Left lung (tissue), 4 donors: ENCODE measurements at regions not wholly inside any gene's neighbourhood (a gene's known extent, or its start where the extent isn't known, plus 50 kb on each side); places are given as distances from the start of the nearest gene placed in this dataset.
A peak's percentile ranks its signal among the peaks of the same experiment; 100 is the strongest.

Experiments
- ATAC-seq: fragments of 200-7000 bp; cut with Tn5 transposase; one replicate; pipeline ENCODE4 v1.9.1; 2020; ENCODE audit warnings: moderate library complexity
- DNase-seq, 4 donors: peaks; one replicate each; pipeline ENCODE4 v3.0.0-alpha.2; 2013 to 2020
- H3K27ac ChIP-seq, 2 donors: fragments of 200-600 bp; sonication (generic) in 1 of 2; one replicate each; pipeline versions ENCODE4 v1.5.0 to v1.8.0; 2020 to 2021
- H3K27me3 ChIP-seq, 2 donors: fragments of 200-600 bp; sonication (generic) in 1 of 2; one replicate each; pipeline versions ENCODE4 v1.5.0 to v1.8.0; 2020 to 2021
- H3K36me3 ChIP-seq, 2 donors: fragments of 200-600 bp; sonication (generic) in 1 of 2; one replicate each; pipeline versions ENCODE4 v1.5.0 to v1.8.0; 2020 to 2021
- H3K4me1 ChIP-seq, 2 donors: fragments of 200-600 bp; one replicate each; pipeline ENCODE4 v1.8.0; 2021
- H3K4me3 ChIP-seq, 2 donors: fragments of 200-600 bp; sonication (generic) in 1 of 2; one replicate each; pipeline versions ENCODE4 v1.5.0 to v1.8.0; 2020 to 2021; ENCODE audit warnings: mild to moderate bottlenecking in 1 of 2
- H3K9me3 ChIP-seq, 2 donors: fragments of 200-600 bp; sonication (generic) in 1 of 2; one replicate each; pipeline versions ENCODE4 v1.5.0 to v1.8.0; 2020 to 2021
- intact Hi-C, 2 donors: fragments of 100-400 bp; cut with DNase I; formaldehyde crosslinking; loops; one replicate each; pipeline versions ENCODE4 v1.11.2 to v1.14.2; 2022
- TF ChIP-seq, protein P1 (sequence below), 2 donors: fragments of 200-600 bp; sonication (generic) in 1 of 2; IDR thresholded peaks; one replicate each; pipeline versions ENCODE4 v1.5.0 to v1.8.0; 2021; ENCODE audit warnings: antibody characterized with exemption in 2 of 2
- donor health status: DM: no; HTN: yes; CAD: no.
- donor health status: DM: no; HTN: no; CAD: no.

DNA sequence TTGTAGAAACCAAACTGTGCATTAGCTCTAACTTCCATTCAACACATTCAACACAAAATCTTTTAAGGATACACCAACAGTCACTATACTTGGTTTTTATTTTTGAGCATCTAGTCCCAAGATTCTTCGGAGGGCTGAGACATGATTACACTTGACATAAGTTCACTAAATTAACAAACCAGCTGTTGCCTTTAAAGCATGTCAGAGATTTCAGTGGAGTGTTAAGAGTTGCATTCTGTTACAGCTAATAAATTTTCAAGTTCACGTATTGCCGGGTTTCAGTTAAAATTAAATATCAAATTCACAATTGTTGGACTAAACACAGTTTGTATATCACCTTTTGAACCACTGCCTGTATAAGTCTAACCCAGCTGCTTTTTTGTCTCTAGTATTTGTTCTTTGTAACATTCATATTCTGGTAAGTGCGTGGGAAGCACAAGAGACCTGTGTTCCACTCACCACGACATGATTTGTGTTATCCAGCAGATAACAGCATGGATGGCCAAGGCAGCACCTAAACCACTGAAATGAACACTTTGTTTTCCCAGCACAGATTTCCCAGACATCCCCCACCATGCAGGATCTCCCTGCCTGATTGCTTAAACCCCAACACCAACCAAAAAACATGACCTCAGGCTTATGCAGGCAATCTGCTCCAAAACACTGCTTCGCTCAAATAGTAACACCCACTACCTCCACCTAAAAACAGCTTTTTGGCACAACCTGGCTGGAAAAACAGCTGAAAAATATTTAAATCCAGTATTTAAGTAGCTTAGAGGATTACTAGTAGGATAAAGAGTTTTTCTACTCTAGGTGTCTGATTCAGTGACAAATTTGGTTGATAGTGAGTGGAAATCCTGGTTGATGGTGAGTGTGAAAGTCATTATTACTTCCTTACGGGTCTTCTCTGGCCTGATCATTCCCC lies 286.5 kb upstream of the NT5E start:
- H3K4me1 ChIP-seq = no peaks in the 10 kb centered on the region
- DNase-seq (peak in 1 of 4 donors; percentile 1), ATAC-seq (no peak)
- H3K27ac ChIP-seq = no peak overlapping the region
- H3K9me3 ChIP-seq = no peaks in the 10 kb centered on the region
- intact Hi-C loops = no loop called here
- no peaks in the 10 kb centered on the region for H3K27me3 ChIP-seq
- TF ChIP-seq, protein P1, sequence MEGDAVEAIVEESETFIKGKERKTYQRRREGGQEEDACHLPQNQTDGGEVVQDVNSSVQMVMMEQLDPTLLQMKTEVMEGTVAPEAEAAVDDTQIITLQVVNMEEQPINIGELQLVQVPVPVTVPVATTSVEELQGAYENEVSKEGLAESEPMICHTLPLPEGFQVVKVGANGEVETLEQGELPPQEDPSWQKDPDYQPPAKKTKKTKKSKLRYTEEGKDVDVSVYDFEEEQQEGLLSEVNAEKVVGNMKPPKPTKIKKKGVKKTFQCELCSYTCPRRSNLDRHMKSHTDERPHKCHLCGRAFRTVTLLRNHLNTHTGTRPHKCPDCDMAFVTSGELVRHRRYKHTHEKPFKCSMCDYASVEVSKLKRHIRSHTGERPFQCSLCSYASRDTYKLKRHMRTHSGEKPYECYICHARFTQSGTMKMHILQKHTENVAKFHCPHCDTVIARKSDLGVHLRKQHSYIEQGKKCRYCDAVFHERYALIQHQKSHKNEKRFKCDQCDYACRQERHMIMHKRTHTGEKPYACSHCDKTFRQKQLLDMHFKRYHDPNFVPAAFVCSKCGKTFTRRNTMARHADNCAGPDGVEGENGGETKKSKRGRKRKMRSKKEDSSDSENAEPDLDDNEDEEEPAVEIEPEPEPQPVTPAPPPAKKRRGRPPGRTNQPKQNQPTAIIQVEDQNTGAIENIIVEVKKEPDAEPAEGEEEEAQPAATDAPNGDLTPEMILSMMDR (IDR thresholded peaks at IDR 0.05) = no peak
- H3K36me3 ChIP-seq = no peaks in the 10 kb centered on the region
- H3K4me3 ChIP-seq = no peak overlapping the region

DNA sequence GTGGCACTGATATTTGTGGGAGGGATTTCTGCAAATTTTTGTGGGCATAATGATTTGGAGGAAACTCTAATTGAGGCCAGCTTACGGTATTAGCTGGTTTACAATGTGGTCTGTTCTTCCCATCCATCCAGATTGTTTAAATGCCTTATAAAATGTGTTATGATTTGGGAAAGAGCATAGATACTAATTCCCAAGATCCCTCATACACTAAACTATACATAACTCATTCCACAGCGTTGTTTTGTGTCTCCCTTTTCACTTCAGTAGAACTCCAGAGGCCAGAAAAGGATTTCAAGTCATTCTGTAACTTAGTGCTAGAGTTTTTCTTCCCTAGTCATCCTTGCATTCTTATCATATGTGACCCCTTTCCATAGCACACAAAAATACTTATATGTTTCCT lies 292.6 kb upstream of the NT5E start:
- ATAC-seq (no peak), DNase-seq (no peak)
- intact Hi-C loops = no loop called here
- Histone ChIP-seq H3K4me3 (no peak overlapping the region), H3K36me3 (no peaks in the 10 kb centered on the region), H3K27me3 (no peaks in the 10 kb centered on the region), H3K27ac (no peak overlapping the region), H3K9me3 (no peaks in the 10 kb centered on the region), H3K4me1 (no peaks in the 10 kb centered on the region)
- TF ChIP-seq, protein P1 (IDR thresholded peaks at IDR 0.05) = no peak

DNA sequence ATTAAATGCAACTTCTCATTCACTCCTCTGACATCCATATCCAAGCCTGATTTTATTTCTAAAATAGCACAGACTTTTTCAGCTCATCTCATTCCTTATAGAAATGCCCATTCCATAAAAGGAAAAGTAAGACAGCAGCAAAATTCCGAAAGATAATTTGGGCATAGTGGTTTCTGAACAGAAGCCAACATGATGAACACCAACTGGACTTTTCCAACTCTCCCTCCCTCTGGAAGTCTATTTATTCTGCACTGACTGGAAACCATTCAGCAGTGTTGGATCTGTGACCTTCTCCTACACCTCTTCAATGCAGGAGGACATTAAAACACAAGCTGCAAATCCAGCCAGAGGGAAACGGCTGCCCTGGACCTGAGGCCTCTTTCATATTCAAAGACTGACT lies 306.2 kb upstream of the NT5E start:
- DNase-seq (no peak), ATAC-seq (no peak)
- no peak overlapping the region for H3K4me3 ChIP-seq
- no peaks in the 10 kb centered on the region for H3K27me3 ChIP-seq
- no peaks in the 10 kb centered on the region for H3K36me3 ChIP-seq
- intact Hi-C loops = no loop called here
- H3K4me1 ChIP-seq = no peaks in the 10 kb centered on the region
- no peak overlapping the region for H3K27ac ChIP-seq
- TF ChIP-seq, protein P1 (IDR thresholded peaks at IDR 0.05) = no peak
- H3K9me3 ChIP-seq = peaks cover 0 to 18% of the 10 kb centered on the region in 2 donors

DNA sequence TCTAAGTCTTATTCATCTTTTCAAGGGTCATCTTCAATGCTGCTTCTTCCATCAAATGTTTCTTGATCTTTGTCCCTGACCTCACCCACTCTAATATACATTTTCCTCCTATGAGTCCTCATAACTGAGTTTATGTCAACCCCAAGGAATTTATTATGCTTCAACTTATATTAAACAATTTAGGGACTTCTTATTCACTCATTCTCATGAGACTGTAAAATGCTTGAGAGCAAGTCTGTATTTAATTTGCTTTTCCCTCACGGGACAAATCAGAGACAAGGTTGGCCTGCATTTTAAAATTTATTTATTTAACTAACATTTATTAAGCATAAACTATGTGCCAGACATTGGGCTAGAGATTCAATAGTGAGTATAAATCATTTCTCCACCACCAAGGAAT lies 312.0 kb upstream of the NT5E start:
- Histone ChIP-seq H3K9me3 (no peaks in the 10 kb centered on the region), H3K27me3 (no peaks in the 10 kb centered on the region), H3K36me3 (no peaks in the 10 kb centered on the region), H3K4me3 (no peak overlapping the region), H3K4me1 (no peaks in the 10 kb centered on the region), H3K27ac (no peak overlapping the region)
- intact Hi-C loops = no loop called here
- DNase-seq (no peak), ATAC-seq (no peak)
- TF ChIP-seq, protein P1 (IDR thresholded peaks at IDR 0.05) = no peak

DNA sequence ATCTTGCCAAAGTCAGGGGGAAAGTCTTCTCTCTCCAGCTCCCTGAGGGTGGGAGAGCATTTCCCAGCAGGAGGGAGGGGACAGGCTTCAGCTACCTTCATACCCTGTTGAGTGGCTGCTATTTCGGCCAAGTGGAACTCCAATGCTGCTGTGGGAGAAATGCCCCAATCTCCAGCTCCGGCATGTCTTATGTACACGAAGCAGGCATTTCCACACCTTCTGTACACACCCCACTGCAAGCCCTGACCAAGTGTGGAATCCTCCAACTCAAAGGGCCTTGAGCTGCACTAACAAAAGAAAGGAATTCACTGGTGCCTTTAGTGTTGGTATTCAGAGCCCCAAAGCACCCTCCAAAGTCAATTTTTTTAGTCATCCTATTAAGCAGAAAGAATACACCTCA lies 313.6 kb upstream of the NT5E start:
- Histone ChIP-seq H3K27ac (no peak overlapping the region), H3K27me3 (no peaks in the 10 kb centered on the region), H3K4me1 (no peaks in the 10 kb centered on the region), H3K9me3 (no peaks in the 10 kb centered on the region), H3K4me3 (no peak overlapping the region), H3K36me3 (no peaks in the 10 kb centered on the region)
- DNase-seq (no peak), ATAC-seq (peak; percentile 92)
- intact Hi-C loops = no loop called here
- TF ChIP-seq, protein P1 (IDR thresholded peaks at IDR 0.05) = no peak
